Sigmoid colon (tissue), 4 donors: ENCODE measurements at regions not wholly inside any gene's neighbourhood (a gene's known extent, or its start where the extent isn't known, plus 50 kb on each side); places are given as distances from the start of the nearest gene placed in this dataset.

Experiments
- EP300 ChIP-seq, 4 donors: sonication (generic); formaldehyde crosslinking; IDR thresholded peaks; one replicate each; pipeline ENCODE4 v1.6.1; 2017; ENCODE audit warnings: antibody characterized with exemption in 4 of 4
- POLR2A ChIP-seq, 2 donors: fragments of 450-650 bp; IDR thresholded peaks; one replicate each; pipeline ENCODE4 v1.6.1; 2016; ENCODE audit warnings: antibody characterized with exemption in 2 of 2, mild to moderate bottlenecking in 2 of 2, moderate library complexity in 2 of 2

GRCh38 chr20:60591172-60591799 lies 633.1 kb downstream of the CDH26 start:
- TF ChIP-seq EP300 (IDR thresholded peaks at IDR 0.05) (no peak), POLR2A (IDR thresholded peaks at IDR 0.05) (no peak)
